H1 (cell line): ENCODE measurements at regions not wholly inside any gene's neighbourhood (a gene's known extent, or its start where the extent isn't known, plus 50 kb on each side); places are given as distances from the start of the nearest gene placed in this dataset.

ENCODE experiments used
- CTCF ChIA-PET: fragments of 300-600 bp; sonication (Branson Sonifier 250); formaldehyde crosslinking; loops from one replicate; lab custom pipeline; 2021; ENCODE audit not compliant: partially characterized antibody; lab: Charles Lee
- POLR2A ChIA-PET: fragments of 300-600 bp; sonication (Branson Sonifier 250); formaldehyde crosslinking; loops from one replicate; lab custom pipeline; 2021; ENCODE audit warnings: inconsistent platforms; ENCODE audit not compliant: partially characterized antibody; lab: Charles Lee
- DNase-seq, 2 experiments: peaks; one replicate each; pipeline versions ENCODE4 v3.0.0 to v3.0.0-alpha.2; 2010 to 2022; ENCODE audit warnings: low spot score in 2 of 2, low read depth in 1 of 2, mixed read lengths in 1 of 2
- FAIRE-seq: peaks from 2 replicates; lab custom pipeline; 2011; peaks lifted over from hg19 to GRCh38; lab: Jason Lieb, UNC
- H2AFZ ChIP-seq: 2 replicates; pipeline ENCODE4 v1.8.1; 2012; ENCODE audit warnings: low read length, inconsistent platforms
- H2AK5ac ChIP-seq: 2 replicates; pipeline ENCODE4 v1.6.1; 2013; ENCODE audit warnings: low read depth, low read length
- H2BK120ac ChIP-seq: replicated peaks from 2 replicates; pipeline ENCODE3; 2013; ENCODE audit warnings: low read depth, low read length, inconsistent platforms
- H2BK12ac ChIP-seq: 2 replicates; pipeline ENCODE4 v1.6.1; 2013; ENCODE audit warnings: low read depth, low read length
- H2BK15ac ChIP-seq: 2 replicates; pipeline ENCODE4 v1.6.1; 2013; ENCODE audit warnings: low read length
- H2BK20ac ChIP-seq: 2 replicates; pipeline ENCODE4 v1.6.1; 2013; ENCODE audit warnings: low read length
- H2BK5ac ChIP-seq: 2 replicates; pipeline ENCODE4 v1.6.1; 2013; ENCODE audit warnings: low read depth, low read length
- H3K14ac ChIP-seq: 2 replicates; pipeline ENCODE4 v1.6.1; 2013; ENCODE audit warnings: inconsistent platforms; ENCODE audit not compliant: insufficient read length
- H3K18ac ChIP-seq: 2 replicates; pipeline ENCODE4 v1.6.1; 2013; ENCODE audit warnings: low read length; ENCODE audit errors: extremely low read depth
- H3K23ac ChIP-seq: 2 replicates; pipeline ENCODE4 v1.6.1; 2013; ENCODE audit warnings: inconsistent platforms; ENCODE audit not compliant: insufficient read length
- H3K23me2 ChIP-seq: 2 replicates; pipeline ENCODE4 v1.6.1; 2013; ENCODE audit warnings: low read depth, low read length
- H3K27ac ChIP-seq: 2 replicates; pipeline ENCODE4 v1.6.1; 2011; ENCODE audit warnings: low read depth, low read length, inconsistent platforms
- H3K27me3 ChIP-seq, 4 experiments: replicated peaks in 1 of 4; 1 replicate in 1 of 4; 2 replicates in 3 of 4; pipeline versions ENCODE4 v1.6.1 to v1.8.1; 2011 to 2013; ENCODE audit warnings: low read length in 3 of 4, mild to moderate bottlenecking in 3 of 4, inconsistent platforms in 2 of 4, mixed read lengths in 2 of 4, moderate library complexity in 1 of 4; ENCODE audit not compliant: control insufficient read depth in 3 of 4, insufficient read depth in 3 of 4; ENCODE audit errors: extremely low read depth in 1 of 4
- H3K36me3 ChIP-seq, 4 experiments: 2 replicates each; pipeline versions ENCODE4 v1.6.1 to v1.8.1; 2011 to 2013; ENCODE audit warnings: mild to moderate bottlenecking in 4 of 4, low read length in 3 of 4, moderate library complexity in 2 of 4, control low read depth in 1 of 4, inconsistent platforms in 1 of 4; ENCODE audit not compliant: insufficient read depth in 4 of 4, control insufficient read depth in 2 of 4
- H3K4ac ChIP-seq: replicated peaks from 2 replicates; pipeline ENCODE3; 2013; ENCODE audit warnings: low read length, low read depth, mixed read lengths, inconsistent platforms; ENCODE audit not compliant: insufficient read length
- H3K4me1 ChIP-seq, 4 experiments: replicated peaks in 1 of 4; 1 replicate in 1 of 4; 2 replicates in 3 of 4; pipeline versions ENCODE4 v1.6.1 to v1.8.1; 2011 to 2013; ENCODE audit warnings: low read length in 3 of 4, inconsistent platforms in 2 of 4, mixed read lengths in 1 of 4; ENCODE audit not compliant: insufficient read depth in 4 of 4, control insufficient read depth in 3 of 4
- H3K4me2 ChIP-seq, 2 experiments: 2 replicates each; pipeline versions ENCODE4 v1.6.1 to v1.8.1; 2011 to 2013; ENCODE audit warnings: low read depth in 2 of 2, low read length in 2 of 2, control low read depth in 1 of 2, inconsistent platforms in 1 of 2, mild to moderate bottlenecking in 1 of 2; ENCODE audit not compliant: insufficient read depth in 1 of 2
- H3K4me3 ChIP-seq, 4 experiments: fragments of 200-600, 300-600 bp in 1 of 4; sonication (generic), shearing (Covaris generic), sonication (Bioruptor Twin) in 1 of 4; 2 replicates each; pipeline versions ENCODE4 v1.5.1 to v1.8.1; 2011 to 2016; ENCODE audit warnings: low read length in 4 of 4, low read depth in 3 of 4, control low read depth in 2 of 4, inconsistent platforms in 2 of 4, mild to moderate bottlenecking in 2 of 4, mixed read lengths in 1 of 4, moderate library complexity in 1 of 4; ENCODE audit not compliant: insufficient read depth in 2 of 4; ENCODE audit errors: extremely low read depth in 1 of 4
- H3K56ac ChIP-seq: replicated peaks from 2 replicates; pipeline ENCODE3; 2013; ENCODE audit warnings: low read depth, mild to moderate bottlenecking, mixed read lengths, low read length, inconsistent platforms; ENCODE audit not compliant: insufficient read length
- H3K79me1 ChIP-seq: 2 replicates; pipeline ENCODE4 v1.6.1; 2013; ENCODE audit warnings: low read depth, low read length, control low read depth
- H3K79me2 ChIP-seq, 2 experiments: 2 replicates each; pipeline versions ENCODE4 v1.6.1 to v1.8.1; 2012 to 2013; ENCODE audit warnings: low read length in 2 of 2, mild to moderate bottlenecking in 2 of 2, inconsistent platforms in 1 of 2; ENCODE audit not compliant: insufficient read depth in 2 of 2, control insufficient read depth in 1 of 2
- H3K9ac ChIP-seq, 4 experiments: replicated peaks in 1 of 4; 1 replicate in 1 of 4; 2 replicates in 3 of 4; pipeline versions ENCODE4 v1.6.1 to v1.8.1; 2011 to 2013; ENCODE audit warnings: low read depth in 3 of 4, low read length in 3 of 4, control low read depth in 2 of 4, mild to moderate bottlenecking in 2 of 4, moderate library complexity in 2 of 4, inconsistent platforms in 1 of 4; ENCODE audit errors: extremely low read depth in 1 of 4
- H3K9me3 ChIP-seq, 2 experiments: 2 replicates each; pipeline versions ENCODE4 v1.6.1 to v1.8.1; 2012 to 2013; ENCODE audit warnings: mild to moderate bottlenecking in 2 of 2, moderate library complexity in 2 of 2, control low read depth in 1 of 2, inconsistent platforms in 1 of 2, low read depth in 1 of 2, low read length in 1 of 2, mixed read lengths in 1 of 2; ENCODE audit not compliant: insufficient read depth in 2 of 2
- H4K20me1 ChIP-seq, 2 experiments: replicated peaks in 1 of 2; 2 replicates each; pipeline versions ENCODE3 to v1.8.1; 2011 to 2013; ENCODE audit warnings: inconsistent platforms in 2 of 2, low read length in 2 of 2, mild to moderate bottlenecking in 1 of 2; ENCODE audit not compliant: insufficient read depth in 2 of 2, control insufficient read depth in 1 of 2
- H4K5ac ChIP-seq: 2 replicates; pipeline ENCODE4 v1.6.1; 2013; ENCODE audit warnings: low read length, low read depth, mixed read lengths, inconsistent platforms; ENCODE audit not compliant: insufficient read length
- H4K8ac ChIP-seq: 2 replicates; pipeline ENCODE4 v1.8.0; 2013; ENCODE audit warnings: mild to moderate bottlenecking, moderate library complexity, low read length, inconsistent platforms; ENCODE audit not compliant: insufficient read depth; ENCODE audit errors: extremely low read depth
- H4K91ac ChIP-seq: replicated peaks from 2 replicates; pipeline ENCODE3; 2013; ENCODE audit warnings: low read length, mixed read lengths, inconsistent platforms; ENCODE audit not compliant: insufficient read length
- BCL11A ChIP-seq, 2 experiments: IDR thresholded peaks; one replicate each; pipeline ENCODE4 v1.6.1; 2011; ENCODE audit warnings: low read depth in 2 of 2, low read length in 2 of 2, mild to moderate bottlenecking in 2 of 2
- CHD1 ChIP-seq: IDR thresholded peaks from 2 replicates; pipeline ENCODE4 v1.6.1; 2012; ENCODE audit warnings: low read depth, low read length, improper control_type of control experiment
- CREB1 ChIP-seq: IDR thresholded peaks from 2 replicates; pipeline ENCODE4 v1.6.1; 2012; ENCODE audit warnings: inconsistent platforms
- CTBP2 ChIP-seq: IDR thresholded peaks from 2 replicates; pipeline ENCODE4 v1.7.0; 2011; ENCODE audit warnings: borderline replicate concordance, mild to moderate bottlenecking, moderate library complexity, mixed read lengths, low read length; ENCODE audit not compliant: insufficient read depth, insufficient read length
- EZH2 ChIP-seq: fragments of 200-600 bp; sonication (generic); IDR thresholded peaks from 2 replicates; pipeline ENCODE4 v1.7.1; 2012; ENCODE audit warnings: low read depth, mild to moderate bottlenecking, moderate library complexity, low read length, inconsistent platforms; ENCODE audit not compliant: severe bottlenecking
- JUN ChIP-seq: IDR thresholded peaks from 2 replicates; pipeline ENCODE4 v1.6.1; 2011; ENCODE audit warnings: low read depth, mild to moderate bottlenecking, improper control_type of control experiment, low read length
- MAFK ChIP-seq: IDR thresholded peaks from 2 replicates; pipeline ENCODE4 v1.6.1; 2012; ENCODE audit warnings: low read depth, mild to moderate bottlenecking, improper control_type of control experiment, low read length
- NANOG ChIP-seq: IDR thresholded peaks from 2 replicates; pipeline ENCODE4 v1.6.1; 2011; ENCODE audit warnings: low read length, low read depth, mild to moderate bottlenecking, inconsistent platforms; ENCODE audit not compliant: insufficient read depth, poor library complexity, severe bottlenecking
- PHF8 ChIP-seq: fragments of 200-600 bp; sonication (generic); conservative IDR thresholded peaks from 2 replicates; pipeline ENCODE4 v1.7.1; 2012; ENCODE audit warnings: low read depth, mild to moderate bottlenecking, inconsistent platforms, low read length, moderate library complexity
- SRF ChIP-seq: IDR thresholded peaks from 2 replicates; pipeline ENCODE4 v1.6.1; 2011; ENCODE audit warnings: mild to moderate bottlenecking, low read depth, low read length, moderate library complexity
- SUZ12 ChIP-seq: fragments of 200-600 bp; sonication (generic); IDR thresholded peaks from 2 replicates; pipeline ENCODE4 v1.6.1; 2012; ENCODE audit warnings: mild to moderate bottlenecking, inconsistent platforms, low read length, moderate library complexity, mixed read lengths
- TAF7 ChIP-seq: optimal IDR thresholded peaks from 2 replicates; pipeline ENCODE3; 2011; ENCODE audit warnings: low read depth, mild to moderate bottlenecking, inconsistent platforms, low read length, moderate library complexity, borderline replicate concordance
- TBP ChIP-seq: IDR thresholded peaks from 2 replicates; pipeline ENCODE4 v1.6.1; 2011; ENCODE audit warnings: low read depth, low read length, improper control_type of control experiment
- WGBS, 2 experiments: shearing (Covaris generic) in 1 of 2; methylation state at CpG; one replicate each; pipeline versions ENCODE4 v1.1.6 to v1.1.7; 2013 to 2015; ENCODE audit warnings: low lambda C conversion rate in 2 of 2, mixed read lengths in 2 of 2, inconsistent platforms in 1 of 2, low coverage in 1 of 2, missing lambda C conversion rate in 1 of 2; ENCODE audit not compliant: insufficient replicate concordance in 2 of 2, insufficient coverage in 1 of 2, insufficient read length in 1 of 2; ENCODE audit errors: extremely low coverage in 1 of 2, missing lambda C conversion rate in 1 of 2; 5-methylcytosine and 5-hydroxymethylcytosine counted together
- TF ChIP-seq, protein P1 (sequence below): IDR thresholded peaks from 2 replicates; pipeline ENCODE4 v1.6.1; 2012; ENCODE audit warnings: inconsistent platforms

DNA sequence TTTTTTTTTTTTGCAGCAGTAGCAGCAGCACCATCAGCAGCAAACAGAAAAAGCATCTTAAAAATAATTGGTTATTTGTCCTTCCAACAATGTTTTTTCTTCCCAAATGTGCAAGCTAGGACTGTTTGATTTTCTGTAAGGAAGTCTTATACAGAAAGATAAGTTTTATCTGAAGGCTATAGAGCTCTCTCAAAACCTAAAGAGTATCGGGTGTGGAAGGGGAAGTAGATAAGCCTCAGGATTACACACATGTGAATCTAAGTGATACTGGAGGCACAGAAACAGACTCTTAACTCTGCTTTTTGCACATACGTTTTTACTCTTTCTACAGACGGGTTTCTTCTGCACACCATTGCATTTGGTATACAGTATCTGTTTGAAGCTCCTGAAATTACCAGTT lies 184.4 kb upstream of the FTMT start:
- H3K14ac ChIP-seq: no peak overlapping the region
- H4K5ac ChIP-seq: no peak overlapping the region
- no peak overlapping the region for H2BK120ac ChIP-seq
- H3K9ac ChIP-seq: no peak overlapping the region
- H2BK15ac ChIP-seq: no peak overlapping the region
- no peaks in the 10 kb centered on the region for H3K36me3 ChIP-seq
- no peaks in the 10 kb centered on the region for H3K23me2 ChIP-seq
- H3K9me3 ChIP-seq: no peaks in the 10 kb centered on the region
- DNase-seq (no peak), FAIRE-seq (no peak)
- no peak overlapping the region for H3K27ac ChIP-seq
- WGBS, 2 experiments: 96% methylated on average over 3 of the region's 3 CpGs; no CpG with 5 or more reads in 1 of the 2 experiments
- H3K4me1 ChIP-seq: no peaks in the 10 kb centered on the region
- no peak overlapping the region for H3K4me3 ChIP-seq
- H3K79me2 ChIP-seq: no peaks in the 10 kb centered on the region
- TF ChIP-seq CREB1 (no peak), JUN (no peak), TBP (no peak), EZH2 (no peak), BCL11A (IDR thresholded peaks at IDR 0.05; ENCODE audit: low read depth in 2 of 2, low read length in 2 of 2) (no peak), TAF7 (no peak), SUZ12 (no peak), NANOG (no peak), CTBP2 (no peak), PHF8 (no peak), SRF (no peak), CHD1 (no peak), MAFK (no peak)
- TF ChIP-seq, protein P1, sequence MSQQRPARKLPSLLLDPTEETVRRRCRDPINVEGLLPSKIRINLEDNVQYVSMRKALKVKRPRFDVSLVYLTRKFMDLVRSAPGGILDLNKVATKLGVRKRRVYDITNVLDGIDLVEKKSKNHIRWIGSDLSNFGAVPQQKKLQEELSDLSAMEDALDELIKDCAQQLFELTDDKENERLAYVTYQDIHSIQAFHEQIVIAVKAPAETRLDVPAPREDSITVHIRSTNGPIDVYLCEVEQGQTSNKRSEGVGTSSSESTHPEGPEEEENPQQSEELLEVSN: no peak
- H3K23ac ChIP-seq: no peak overlapping the region
- H3K27me3 ChIP-seq: no peaks in the 10 kb centered on the region
- H3K4me2 ChIP-seq: no peak overlapping the region
- H3K56ac ChIP-seq: no peak overlapping the region
- POLR2A ChIA-PET: no interaction called here
- no peak overlapping the region for H2BK12ac ChIP-seq
- H2BK20ac ChIP-seq: no peak overlapping the region
- no peak overlapping the region for H2AK5ac ChIP-seq
- H3K18ac ChIP-seq: no peak overlapping the region
- H4K8ac ChIP-seq: no peak overlapping the region
- H3K79me1 ChIP-seq: no peaks in the 10 kb centered on the region
- H2AFZ ChIP-seq: no peak overlapping the region
- H3K4ac ChIP-seq: no peak overlapping the region
- no peak overlapping the region for H2BK5ac ChIP-seq
- CTCF ChIA-PET: interaction anchor here (0.7 kb wide), 1 partner anchor 849 kb away, joined by 3 read pairs; no protein-coding TSS in a partner anchor
- H4K20me1 ChIP-seq: no peaks in the 10 kb centered on the region
- H4K91ac ChIP-seq: no peak overlapping the region
